Mucosa of gallbladder (tissue), 1 donor: ENCODE measurements at regions not wholly inside any gene's neighbourhood (a gene's known extent, or its start where the extent isn't known, plus 50 kb on each side); places are given as distances from the start of the nearest gene placed in this dataset.

Experiments used
- DNase-seq: peaks from one replicate; pipeline ENCODE4 v3.0.0-alpha.2; 2020; ENCODE audit warnings: low spot score
- donor health status: DM: no; HTN: no; CAD: no.

- peak; percentile 22 for DNase-seq
Measured at GRCh38 chr4:57612279-57612678, 502.1 kb upstream of the IGFBP7 start.

GRCh38 chr4:57607566-57608180 lies 497.5 kb upstream of the IGFBP7 start:
- no peak for DNase-seq

GRCh38 chr4:57605376-57605775 lies 495.2 kb upstream of the IGFBP7 start:
- DNase-seq, result no peak

- no peak for DNase-seq
Measured at GRCh38 chr4:57602141-57602540, 492.0 kb upstream of the IGFBP7 start.

- no peak for DNase-seq
Measured at GRCh38 chr4:57591073-57591472, 480.9 kb upstream of the IGFBP7 start.

- no peak for DNase-seq
Measured at GRCh38 chr4:57588557-57588956, 478.4 kb upstream of the IGFBP7 start.

- DNase-seq, result no peak
Measured at GRCh38 chr4:57580710-57581599, 470.8 kb upstream of the IGFBP7 start.

GRCh38 chr4:57575426-57575825 lies 465.2 kb upstream of the IGFBP7 start:
- DNase-seq, result no peak

- DNase-seq, result no peak
Measured at GRCh38 chr4:57554556-57555092, 444.4 kb upstream of the IGFBP7 start.

GRCh38 chr4:57553728-57554127 lies 443.5 kb upstream of the IGFBP7 start:
- DNase-seq, result no peak

- no peak for DNase-seq
Measured at GRCh38 chr4:57550198-57550597, 440.0 kb upstream of the IGFBP7 start.

GRCh38 chr4:57548856-57549255 lies 438.7 kb upstream of the IGFBP7 start:
- DNase-seq, result no peak

- no peak for DNase-seq
Measured at GRCh38 chr4:57544811-57545654, 434.8 kb upstream of the IGFBP7 start.

GRCh38 chr4:57504797-57505530 lies 394.8 kb upstream of the IGFBP7 start:
- no peak for DNase-seq

- no peak for DNase-seq
Measured at GRCh38 chr4:57504139-57504538, 394.0 kb upstream of the IGFBP7 start.

GRCh38 chr4:57501720-57502119 lies 391.5 kb upstream of the IGFBP7 start:
- DNase-seq, result peak; percentile 31

GRCh38 chr4:57499786-57500185 lies 389.6 kb upstream of the IGFBP7 start:
- no peak for DNase-seq

GRCh38 chr4:57498251-57498650 lies 388.1 kb upstream of the IGFBP7 start:
- DNase-seq, result no peak

GRCh38 chr4:57496697-57497471 lies 386.7 kb upstream of the IGFBP7 start:
- no peak for DNase-seq

GRCh38 chr4:57494821-57495220 lies 384.6 kb upstream of the IGFBP7 start:
- no peak for DNase-seq
